HEK293 (cell line): ENCODE measurements at regions not wholly inside any gene's neighbourhood (a gene's known extent, or its start where the extent isn't known, plus 50 kb on each side); places are given as distances from the start of the nearest gene placed in this dataset.
"Not testable (repeated sequence)": the region's sequence is repeated elsewhere in the genome, so short reads cannot be mapped to it uniquely, and the experiment has no call there.

ENCODE experiments used
- CTCF ChIA-PET: fragments of 350-600 bp; formaldehyde crosslinking; extraction: SDS; loops from one replicate; lab custom pipeline; 2021; ENCODE audit warnings: antibody characterized with exemption; lab: Yijun Ruan, JAX
- POLR2A ChIA-PET: fragments of 300-600 bp; formaldehyde crosslinking; extraction: SDS; loops from one replicate; lab custom pipeline; 2020; ENCODE audit warnings: antibody characterized with exemption, inconsistent platforms; lab: Yijun Ruan, JAX
- H3K27ac ChIP-seq: fragments of 200-500 bp; sonication (Bioruptor generic); 2 replicates; pipeline ENCODE4 v1.5.1; 2014; ENCODE audit warnings: low read depth, low read length, control low read depth, inconsistent platforms; ENCODE audit errors: extremely low read depth
- H3K36me3 ChIP-seq, 2 experiments: fragments of 200-500 bp in 1 of 2; sonication (Bioruptor generic) in 1 of 2; 1 replicate in 1 of 2; 2 replicates in 1 of 2; pipeline ENCODE4 v1.5.1; 2014 to 2017; ENCODE audit warnings: inconsistent platforms in 2 of 2, low read length in 2 of 2; ENCODE audit not compliant: control insufficient read depth in 2 of 2, insufficient read depth in 1 of 2
- H3K4me1 ChIP-seq: fragments of 200-500 bp; sonication (Bioruptor generic); 2 replicates; pipeline ENCODE4 v1.5.1; 2014; ENCODE audit warnings: mild to moderate bottlenecking, low read length, inconsistent platforms; ENCODE audit not compliant: control insufficient read depth, insufficient read depth
- H3K4me3 ChIP-seq: 2 replicates; pipeline ENCODE4 v1.5.1; 2011; ENCODE audit warnings: low read depth, mild to moderate bottlenecking, control low read depth, low read length, moderate library complexity
- H3K9me3 ChIP-seq: fragments of 200-500 bp; sonication (Bioruptor generic); 2 replicates; pipeline ENCODE4 v1.5.1; 2014; ENCODE audit warnings: low read depth, low read length, inconsistent platforms; ENCODE audit not compliant: control insufficient read depth, insufficient read depth
- BCL11A ChIP-seq: fragments of 450-650 bp; formaldehyde crosslinking; IDR thresholded peaks from 2 replicates; pipeline ENCODE4 v1.5.1; 2016; ENCODE audit warnings: low read depth, missing biosample characterization, missing genetic modification characterization
- GLIS1 ChIP-seq: fragments of 450-650 bp; formaldehyde crosslinking; IDR thresholded peaks from 2 replicates; pipeline ENCODE4 v1.5.1; 2016; ENCODE audit warnings: missing biosample characterization, missing genetic modification characterization
- PRDM1 ChIP-seq: fragments of 450-650 bp; formaldehyde crosslinking; IDR thresholded peaks from 2 replicates; pipeline ENCODE4; 2016; ENCODE audit warnings: missing biosample characterization, missing genetic modification characterization
- PRDM4 ChIP-seq: fragments of 450-650 bp; formaldehyde crosslinking; IDR thresholded peaks from 2 replicates; pipeline ENCODE4 v1.5.1; 2017; ENCODE audit warnings: missing biosample characterization, missing genetic modification characterization
- ZNF132 ChIP-seq: fragments of 450-650 bp; formaldehyde crosslinking; IDR thresholded peaks from 2 replicates; pipeline ENCODE4 v1.5.1; 2017; ENCODE audit warnings: missing biosample characterization, missing genetic modification characterization, borderline replicate concordance
- ZNF157 ChIP-seq: fragments of 450-650 bp; formaldehyde crosslinking; IDR thresholded peaks from 2 replicates; pipeline ENCODE4 v1.5.1; 2016; ENCODE audit warnings: missing biosample characterization, missing genetic modification characterization
- ZNF211 ChIP-seq: fragments of 450-650 bp; formaldehyde crosslinking; IDR thresholded peaks from 2 replicates; pipeline ENCODE4 v1.5.1; 2016; ENCODE audit warnings: low read depth, missing biosample characterization, missing genetic modification characterization
- ZNF324 ChIP-seq: fragments of 450-650 bp; formaldehyde crosslinking; IDR thresholded peaks from 2 replicates; pipeline ENCODE4 v1.5.1; 2016; ENCODE audit warnings: missing biosample characterization, missing genetic modification characterization
- ZNF341 ChIP-seq: fragments of 450-650 bp; formaldehyde crosslinking; IDR thresholded peaks from 2 replicates; pipeline ENCODE4; 2016; ENCODE audit warnings: low read depth, missing biosample characterization, missing genetic modification characterization
- ZNF350 ChIP-seq: fragments of 450-650 bp; formaldehyde crosslinking; IDR thresholded peaks from 2 replicates; pipeline ENCODE4 v1.5.0; 2017; ENCODE audit warnings: missing biosample characterization, mild to moderate bottlenecking, missing genetic modification characterization
- ZNF571 ChIP-seq: fragments of 450-650 bp; formaldehyde crosslinking; IDR thresholded peaks from 2 replicates; pipeline ENCODE4 v1.5.0; 2017; ENCODE audit warnings: missing biosample characterization, missing genetic modification characterization
- ZNF610 ChIP-seq: fragments of 450-650 bp; formaldehyde crosslinking; IDR thresholded peaks from 2 replicates; pipeline ENCODE4 v1.5.1; 2016; ENCODE audit warnings: missing biosample characterization, missing genetic modification characterization, borderline replicate concordance
- ZNF629 ChIP-seq: fragments of 450-650 bp; formaldehyde crosslinking; IDR thresholded peaks from 2 replicates; pipeline ENCODE4 v1.5.1; 2017; ENCODE audit warnings: missing biosample characterization, missing genetic modification characterization
- ZNF704 ChIP-seq: fragments of 450-650 bp; formaldehyde crosslinking; IDR thresholded peaks from 2 replicates; pipeline ENCODE4 v1.5.1; 2016; ENCODE audit warnings: missing biosample characterization, missing genetic modification characterization
- ZNF768 ChIP-seq: fragments of 450-650 bp; formaldehyde crosslinking; IDR thresholded peaks from 2 replicates; pipeline ENCODE4 v1.5.1; 2018; ENCODE audit warnings: missing biosample characterization, mild to moderate bottlenecking, missing genetic modification characterization
- ZSCAN4 ChIP-seq: fragments of 450-650 bp; formaldehyde crosslinking; IDR thresholded peaks from 2 replicates; pipeline ENCODE4 v1.5.1; 2017; ENCODE audit warnings: missing biosample characterization, missing genetic modification characterization

GRCh38 chr20:53856300-53857295 lies 213.8 kb downstream of the BCAS1 start:
- Histone ChIP-seq H3K27ac (no peak overlapping the region), H3K4me1 (no peaks in the 10 kb centered on the region), H3K9me3 (no peaks in the 10 kb centered on the region), H3K36me3 (no peaks in the 10 kb centered on the region), H3K4me3 (no peak overlapping the region)
- CTCF ChIA-PET = interaction anchor here (0.5 to 1.2 kb wide), 3 partner anchors 9 to 41 kb away, joined by 3 to 6 read pairs (median 3); no protein-coding TSS in a partner anchor
- TF ChIP-seq ZNF768 (tag by site-specific recombination) (0 out of 2 replicates have a peak, but pooled peaks have one; percentile 49), PRDM4 (tag by site-specific recombination) (no peak)
- POLR2A ChIA-PET = no interaction called here

- Histone ChIP-seq H3K27ac (no peak overlapping the region), H3K9me3 (no peaks in the 10 kb centered on the region), H3K4me3 (no peak overlapping the region), H3K4me1 (no peaks in the 10 kb centered on the region)
- ChIA-PET POLR2A (no interaction called here), CTCF (interaction anchor here (0.5 to 1.2 kb wide), 3 partner anchors 17 to 81 kb away, joined by 3 to 7 read pairs (median 6); no protein-coding TSS in a partner anchor)
- TF ChIP-seq ZNF629 (no peak), ZNF610 (tag by site-specific recombination) (no peak), BCL11A (tag by site-specific recombination) (no peak), ZNF350 (no peak), ZNF157 (tag by site-specific recombination) (no peak), ZNF324 (no peak), ZNF571 (no peak), GLIS1 (tag by site-specific recombination) (no peak), ZNF704 (tag by site-specific recombination) (no peak), ZSCAN4 (tag by site-specific recombination) (no peak), ZNF211 (tag by site-specific recombination) (no peak), ZNF768 (tag by site-specific recombination) (no peak), ZNF341 (tag by site-specific recombination) (no peak), ZNF132 (no peak), PRDM1 (tag by site-specific recombination) (no peak)
- TF ChIP-seq, all 188 proteins: peak for 0
- no peaks in the 10 kb centered on the region for H3K36me3 ChIP-seq
Measured at GRCh38 chr20:53855733-53856132, 214.7 kb downstream of the BCAS1 start.

- H3K4me1 ChIP-seq = not testable (repeated sequence)
Measured at GRCh38 chr20:53854609-53854926, 215.8 kb downstream of the BCAS1 start.

More at GRCh38 chr20:53854609-53854926, 215.8 kb downstream of the BCAS1 start:
- H3K36me3 ChIP-seq, H3K9me3 ChIP-seq, H3K27ac ChIP-seq, POLR2A ChIA-PET, H3K4me3 ChIP-seq: not testable (repeated sequence)
- CTCF ChIA-PET = interaction anchor here (0.6 kb wide), 1 partner anchor 218 kb away, joined by 3 read pairs; no protein-coding TSS in a partner anchor
